Lower leg skin (tissue), 4 donors: ENCODE measurements at regions not wholly inside any gene's neighbourhood (a gene's known extent, or its start where the extent isn't known, plus 50 kb on each side); places are given as distances from the start of the nearest gene placed in this dataset.
"Not testable (repeated sequence)": the region's sequence is repeated elsewhere in the genome, so short reads cannot be mapped to it uniquely, and the experiment has no call there.

Experiments used
- DNase-seq, 2 donors: peaks; one replicate each; pipeline ENCODE4 v3.0.0-alpha.2; 2019; ENCODE audit warnings: low spot score in 2 of 2
- H3K4me3 ChIP-seq: fragments of 200-600 bp; sonication (generic); 2 replicates; pipeline ENCODE4 v1.5.1; 2017; ENCODE audit warnings: mild to moderate bottlenecking, low read depth; ENCODE audit not compliant: poor library complexity, severe bottlenecking
- CTCF ChIP-seq, 3 donors: fragments of 450-650 bp; IDR thresholded peaks; one replicate each; pipeline ENCODE4 v1.5.1; 2016; ENCODE audit warnings: antibody characterized with exemption in 3 of 3, mild to moderate bottlenecking in 3 of 3, moderate library complexity in 2 of 3
- POLR2A ChIP-seq, 2 donors: fragments of 450-650 bp; IDR thresholded peaks; one replicate each; pipeline ENCODE4 v1.6.1; 2016 to 2017; ENCODE audit warnings: antibody characterized with exemption in 2 of 2, mild to moderate bottlenecking in 1 of 2, moderate library complexity in 1 of 2
- WGBS, 2 donors: methylation state at CpG; one replicate each; pipeline ENCODE4 v1.1.5; 2018; 5-methylcytosine and 5-hydroxymethylcytosine counted together
- intact Hi-C: fragments of 100-400 bp; cut with DNase I; formaldehyde crosslinking; loops from one replicate; pipeline ENCODE4 v1.15.0; 2023; ENCODE audit warnings: low total_unique reads

GRCh38 chr9:102355982-102356381 is 617.5 kb upstream of the GRIN3A start:
- TF ChIP-seq POLR2A (IDR thresholded peaks at IDR 0.05) (no peak), CTCF (IDR thresholded peaks at IDR 0.05) (no peak)
- intact Hi-C loops, result no loop called here
- DNase-seq, result no peak
- WGBS, 2 donors, result 54 to 64% methylated on average over 5 of the region's 5 CpGs
- H3K4me3 ChIP-seq, result no peak overlapping the region

- WGBS, 2 donors, result 86 to 95% methylated on average over 1 of the region's 1 CpG
- intact Hi-C loops, result no loop called here
- TF ChIP-seq POLR2A (IDR thresholded peaks at IDR 0.05) (no peak), CTCF (IDR thresholded peaks at IDR 0.05) (no peak)
- no peak overlapping the region for H3K4me3 ChIP-seq
- no peak for DNase-seq
Measured at GRCh38 chr9:102354041-102354440, 615.6 kb upstream of the GRIN3A start.

- DNase-seq, H3K4me3 ChIP-seq, intact Hi-C loops: not testable (repeated sequence)
- 81 to 85% methylated on average over 6 of the region's 6 CpGs for WGBS, 2 donors
Measured at GRCh38 chr9:102337471-102337870, 599.0 kb upstream of the GRIN3A start.

- no peak for TF ChIP-seq POLR2A (IDR thresholded peaks at IDR 0.05)
- TF ChIP-seq CTCF (IDR thresholded peaks at IDR 0.05), result no peak
- no peak for DNase-seq
- intact Hi-C loops, result no loop called here
- H3K4me3 ChIP-seq, result no peak overlapping the region
- 100% methylated on average over 1 of the region's 1 CpG for WGBS, 2 donors
Measured at GRCh38 chr9:102309379-102309778, 570.9 kb upstream of the GRIN3A start.

- WGBS, 2 donors, result 75 to 78% methylated on average over 3 of the region's 3 CpGs
- TF ChIP-seq POLR2A (IDR thresholded peaks at IDR 0.05), result no peak
- no peak for TF ChIP-seq CTCF (IDR thresholded peaks at IDR 0.05)
- intact Hi-C loops, result no loop called here
- DNase-seq, result no peak
- H3K4me3 ChIP-seq, result no peak overlapping the region
Measured at GRCh38 chr9:102295188-102295587, 556.7 kb upstream of the GRIN3A start.

GRCh38 chr9:102273952-102274351 is 535.5 kb upstream of the GRIN3A start:
- intact Hi-C loops, result no loop called here
- H3K4me3 ChIP-seq, result no peak overlapping the region
- 30 to 34% methylated on average over 2 of the region's 2 CpGs for WGBS, 2 donors
- DNase-seq, result no peak
- TF ChIP-seq POLR2A (IDR thresholded peaks at IDR 0.05), result no peak
- no peak for TF ChIP-seq CTCF (IDR thresholded peaks at IDR 0.05)
